ENCODE measurements at regions not wholly inside any gene's neighbourhood (a gene's known extent, or its start where the extent isn't known, plus 50 kb on each side); places are given as distances from the start of the nearest gene placed in this dataset.

DNA sequence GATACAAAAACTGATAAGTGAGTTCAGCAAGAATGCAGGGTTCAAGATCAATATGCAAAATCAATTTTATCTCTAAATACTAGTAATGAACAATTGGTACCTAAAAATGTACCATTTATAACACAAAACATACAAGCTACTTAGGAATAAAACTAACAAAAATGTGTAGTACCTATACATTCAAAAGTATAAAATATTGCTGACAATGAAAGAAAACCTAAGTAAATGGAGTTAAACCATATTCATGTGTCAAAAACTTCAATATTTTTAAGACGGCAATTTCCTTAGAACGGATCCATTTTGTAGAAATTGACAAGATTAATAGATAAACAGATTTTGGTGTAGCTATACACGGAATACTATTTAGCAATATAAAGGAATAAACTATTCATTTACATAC lies 343.1 kb upstream of the CCDC54 start:
- Histone ChIP-seq H3K4me1 (ENCODE audit: control insufficient read depth, insufficient read depth, low read length) (no peaks in the 10 kb centered on the region), H3K27me3 (ENCODE audit: control insufficient read depth, insufficient read depth, low read length, poor library complexity, severe bottlenecking) (no peaks in the 10 kb centered on the region), H3K36me3 (ENCODE audit: control insufficient read depth, insufficient read depth, low read length) (no peaks in the 10 kb centered on the region), H3K27ac (ENCODE audit: low read depth, low read length) (no peak overlapping the region), H3K4me3 (ENCODE audit: low read length) (no peak overlapping the region), H3K9me3 (ENCODE audit: control insufficient read depth, low read length) (peaks cover 7% of the 10 kb centered on the region), H3K9ac (ENCODE audit: extremely low read depth, low read length, poor library complexity, severe bottlenecking) (no peak overlapping the region)
- Mint-ChIP-seq H3K4me1 (no peaks in the 10 kb centered on the region), H3K27ac (no peak overlapping the region), H3K9me3 (peaks cover 29% of the 10 kb centered on the region), H3K27me3 (ENCODE audit: insufficient read depth) (no peaks in the 10 kb centered on the region), H3K4me3 (no peak overlapping the region), H3K36me3 (ENCODE audit: low read depth) (no peaks in the 10 kb centered on the region)
- WGBS, 2 experiments (ENCODE audit: insufficient coverage in 1 of 2, insufficient read length in 1 of 2): 100% methylated on average over 1 of the region's 3 CpGs; no CpG with 5 or more reads in 1 of the 2 experiments
- no peak for DNase-seq
- no peak for TF ChIP-seq CTCF (conservative IDR thresholded peaks at IDR 0.05)

DNA sequence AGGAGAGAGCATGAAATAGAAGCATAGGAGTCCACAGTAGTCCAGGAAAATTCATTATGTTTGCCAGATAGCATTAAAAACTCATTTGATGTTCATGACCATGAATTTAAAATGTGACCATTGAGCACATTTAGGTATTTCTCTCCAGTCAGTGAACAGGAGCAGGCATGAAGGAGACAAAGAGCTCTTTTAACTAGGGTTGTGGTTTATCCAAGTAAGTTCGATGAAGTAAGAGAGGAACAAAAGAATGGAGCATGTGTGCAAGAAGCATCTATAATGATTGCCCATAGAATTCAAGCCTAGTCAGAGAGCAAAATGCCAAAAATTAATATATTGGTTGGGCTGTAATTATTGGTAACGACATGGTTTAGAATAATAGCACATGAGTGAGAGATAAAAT lies 342.1 kb upstream of the CCDC54 start:
- H3K27ac Mint-ChIP-seq: no peak overlapping the region
- no peak for TF ChIP-seq CTCF (conservative IDR thresholded peaks at IDR 0.05)
- H3K9me3 Mint-ChIP-seq: peaks cover 32% of the 10 kb centered on the region
- H3K4me1 ChIP-seq (ENCODE audit: control insufficient read depth, insufficient read depth, low read length): no peaks in the 10 kb centered on the region
- no peak overlapping the region for H3K27ac ChIP-seq (ENCODE audit: low read depth, low read length)
- no peak overlapping the region for H3K9ac ChIP-seq (ENCODE audit: extremely low read depth, low read length, poor library complexity, severe bottlenecking)
- 94 to 96% methylated on average over 2 of the region's 2 CpGs for WGBS, 2 experiments (ENCODE audit: insufficient coverage in 1 of 2, insufficient read length in 1 of 2)
- H3K27me3 Mint-ChIP-seq (ENCODE audit: insufficient read depth): no peaks in the 10 kb centered on the region
- no peaks in the 10 kb centered on the region for H3K36me3 Mint-ChIP-seq (ENCODE audit: low read depth)
- no peaks in the 10 kb centered on the region for H3K27me3 ChIP-seq (ENCODE audit: control insufficient read depth, insufficient read depth, low read length, poor library complexity, severe bottlenecking)
- H3K4me1 Mint-ChIP-seq: no peaks in the 10 kb centered on the region
- no peaks in the 10 kb centered on the region for H3K36me3 ChIP-seq (ENCODE audit: control insufficient read depth, insufficient read depth, low read length)
- peaks cover 7% of the 10 kb centered on the region for H3K9me3 ChIP-seq (ENCODE audit: control insufficient read depth, low read length)
- H3K4me3 Mint-ChIP-seq: no peak overlapping the region
- no peak overlapping the region for H3K4me3 ChIP-seq (ENCODE audit: low read length)
- no peak for DNase-seq

DNA sequence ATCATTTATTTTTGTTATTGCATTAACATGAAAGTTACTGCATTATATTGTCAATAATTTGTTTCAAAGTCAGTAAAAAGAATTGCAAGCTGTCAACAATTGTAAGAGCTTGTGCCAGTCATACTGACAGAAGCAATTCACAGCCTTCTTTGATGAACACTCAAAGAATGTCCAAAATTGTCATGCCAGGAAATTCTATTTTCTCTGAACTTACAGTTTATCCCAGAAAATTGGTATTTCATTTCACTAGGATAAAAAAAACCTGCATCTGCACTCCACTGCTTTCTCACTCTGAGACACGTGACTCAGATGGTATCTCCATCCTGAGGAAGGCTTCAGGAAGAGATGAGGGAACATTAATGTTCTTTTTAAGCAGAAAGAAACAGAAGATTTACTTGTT lies 332.6 kb upstream of the CCDC54 start:
- no peak overlapping the region for H3K4me3 ChIP-seq (ENCODE audit: low read length)
- no peaks in the 10 kb centered on the region for H3K27me3 ChIP-seq (ENCODE audit: control insufficient read depth, insufficient read depth, low read length, poor library complexity, severe bottlenecking)
- H3K36me3 Mint-ChIP-seq (ENCODE audit: low read depth): no peaks in the 10 kb centered on the region
- no peak overlapping the region for H3K27ac ChIP-seq (ENCODE audit: low read depth, low read length)
- H3K27ac Mint-ChIP-seq: no peak overlapping the region
- no peak overlapping the region for H3K9ac ChIP-seq (ENCODE audit: extremely low read depth, low read length, poor library complexity, severe bottlenecking)
- TF ChIP-seq CTCF (conservative IDR thresholded peaks at IDR 0.05): no peak
- H3K9me3 Mint-ChIP-seq: peaks cover 14% of the 10 kb centered on the region
- no peaks in the 10 kb centered on the region for H3K4me1 Mint-ChIP-seq
- H3K27me3 Mint-ChIP-seq (ENCODE audit: insufficient read depth): no peaks in the 10 kb centered on the region
- no peaks in the 10 kb centered on the region for H3K36me3 ChIP-seq (ENCODE audit: control insufficient read depth, insufficient read depth, low read length)
- no peaks in the 10 kb centered on the region for H3K9me3 ChIP-seq (ENCODE audit: control insufficient read depth, low read length)
- DNase-seq: no peak
- 80 to 95% methylated on average over 1 of the region's 1 CpG for WGBS, 2 experiments (ENCODE audit: insufficient coverage in 1 of 2, insufficient read length in 1 of 2)
- no peak overlapping the region for H3K4me3 Mint-ChIP-seq
- H3K4me1 ChIP-seq (ENCODE audit: control insufficient read depth, insufficient read depth, low read length): no peaks in the 10 kb centered on the region

Measured in endodermal cell (in vitro differentiated cells).